Amniotic stem cell (primary cell): ENCODE measurements at regions not wholly inside any gene's neighbourhood (a gene's known extent, or its start where the extent isn't known, plus 50 kb on each side); places are given as distances from the start of the nearest gene placed in this dataset.
"Not testable (repeated sequence)": the region's sequence is repeated elsewhere in the genome, so short reads cannot be mapped to it uniquely, and the experiment has no call there.

Experiments used
- DNase-seq: peaks from one replicate; lab custom pipeline; 2025; lab: John Stamatoyannopoulos, UW

GRCh38 chr12:89289720-89290119, 62.6 kb downstream of the DUSP6 start:
- DNase-seq, result no peak

- DNase-seq, result no peak
Observed at GRCh38 chr12:89288959-89289358, 63.3 kb downstream of the DUSP6 start.

GRCh38 chr12:89286501-89286900, 65.8 kb downstream of the DUSP6 start:
- no peak for DNase-seq

DNA sequence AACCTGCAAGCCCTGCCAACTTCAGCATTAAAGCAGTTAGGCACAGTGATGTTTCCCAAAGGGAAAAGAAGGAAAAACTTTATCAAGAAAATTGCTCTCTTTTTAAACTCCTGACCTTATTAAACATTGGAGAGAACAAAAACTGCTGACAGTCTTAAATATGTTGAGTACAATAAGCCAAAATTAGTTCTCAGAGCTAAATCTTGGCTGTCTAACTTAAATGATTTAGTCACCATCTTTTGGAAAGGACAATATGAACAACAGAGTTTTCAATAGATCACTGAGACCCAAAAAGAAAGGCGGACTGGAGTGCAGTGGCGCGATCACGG, 70.8 kb downstream of the DUSP6 start:
- DNase-seq, result no peak

- no peak for DNase-seq
Observed at GRCh38 chr12:89280833-89281538, 71.3 kb downstream of the DUSP6 start.

DNA sequence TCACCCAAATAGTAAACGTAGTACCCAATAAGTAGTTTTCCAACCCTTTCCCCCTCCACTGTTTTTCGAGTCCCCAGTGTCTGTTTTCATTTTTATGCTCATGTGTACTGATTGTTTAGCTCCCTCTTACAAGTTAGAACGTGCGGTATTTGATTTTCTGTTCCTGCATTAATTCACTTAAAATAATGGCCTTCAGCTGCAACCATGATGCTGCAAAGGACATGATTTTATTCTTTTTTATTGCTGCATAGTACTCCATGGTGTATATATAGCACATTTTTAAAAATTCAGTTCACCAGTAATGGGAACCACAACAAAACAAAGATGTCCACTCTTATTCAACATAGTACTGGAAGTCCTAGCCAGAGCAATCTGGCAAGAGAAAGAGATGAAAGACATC, 72.8 kb downstream of the DUSP6 start:
- no peak for DNase-seq

DNA sequence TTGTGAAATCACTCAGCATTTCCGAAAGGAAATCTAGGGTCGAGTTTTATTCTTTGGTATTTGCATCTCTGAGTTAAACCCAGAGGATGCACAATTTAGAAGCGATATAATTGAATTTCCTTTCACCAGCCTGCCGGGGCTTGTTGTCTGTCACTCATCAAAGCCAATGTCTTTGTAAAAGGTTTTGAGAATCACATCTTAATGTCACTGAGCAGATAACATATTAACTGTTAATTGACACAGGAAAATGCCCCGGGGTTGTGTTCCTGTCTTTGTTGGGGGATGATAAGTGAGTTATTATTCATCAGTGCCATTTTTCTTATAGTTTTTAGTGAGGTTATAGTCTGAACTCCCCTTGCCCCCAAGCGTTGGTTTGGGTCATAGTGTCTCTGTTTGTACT, 73.4 kb downstream of the DUSP6 start:
- no peak for DNase-seq

DNA sequence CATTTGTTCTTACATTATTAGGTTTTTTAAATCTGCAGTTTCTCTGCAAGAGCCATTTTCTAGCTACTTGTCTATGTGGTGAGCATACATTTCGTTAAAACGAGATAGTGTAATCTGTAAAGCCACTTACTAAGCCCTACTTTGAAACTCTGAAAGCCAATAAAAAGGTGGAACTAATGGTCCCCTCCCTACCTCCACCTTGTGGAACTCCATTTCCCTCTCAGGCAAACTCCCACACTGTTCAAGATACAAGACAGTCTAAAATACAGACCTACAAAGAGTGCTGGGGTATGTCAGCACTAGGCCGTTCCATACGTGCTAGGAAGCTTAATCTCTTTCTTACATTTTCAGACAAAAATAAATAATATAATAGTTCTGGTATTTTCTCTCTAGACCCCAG, 74.1 kb downstream of the DUSP6 start:
- no peak for DNase-seq

- DNase-seq, result no peak
Observed at GRCh38 chr12:89276860-89277259, 75.4 kb downstream of the DUSP6 start.

DNA sequence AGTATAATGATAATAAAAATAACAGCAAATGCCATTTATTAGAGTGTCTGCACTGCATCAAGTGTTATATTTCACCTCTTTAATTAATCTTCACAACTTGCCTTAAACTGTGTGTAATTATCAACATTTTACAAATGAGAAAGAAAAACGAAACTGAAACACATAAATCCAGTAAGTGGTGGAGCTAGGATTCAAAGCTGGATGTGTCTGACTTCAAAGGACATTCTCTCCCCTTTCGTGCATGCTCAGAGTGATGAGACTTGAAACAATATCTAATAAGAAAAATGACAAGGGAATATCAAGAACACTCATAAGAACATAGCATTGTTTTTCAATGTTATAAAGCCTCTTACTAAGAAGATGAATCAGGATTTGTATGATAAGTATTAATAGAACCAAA, 78.8 kb downstream of the DUSP6 start:
- no peak for DNase-seq

DNA sequence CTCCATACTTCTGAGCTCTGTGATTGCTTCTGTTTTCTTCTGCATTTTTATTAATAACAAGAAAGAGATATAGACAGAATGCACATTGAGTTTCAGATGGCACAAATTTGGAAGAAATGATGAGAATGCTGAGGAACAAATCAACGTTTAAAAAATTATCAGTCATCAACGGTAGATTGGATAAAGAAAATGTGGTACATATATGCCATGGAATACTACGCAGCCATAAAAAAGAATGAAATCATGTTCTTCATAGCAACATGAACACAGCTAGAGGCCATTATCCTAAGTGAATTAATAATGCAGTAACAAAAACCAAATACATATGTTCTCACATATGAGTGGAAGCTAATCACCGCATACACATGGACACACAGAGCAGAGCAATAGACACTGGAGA, 81.8 kb downstream of the DUSP6 start:
- DNase-seq, result no peak

GRCh38 chr12:89269174-89269573, 83.1 kb downstream of the DUSP6 start:
- no peak for DNase-seq

GRCh38 chr12:89267404-89267803, 84.9 kb downstream of the DUSP6 start:
- no peak for DNase-seq

GRCh38 chr12:89266574-89267188, 85.6 kb downstream of the DUSP6 start:
- not testable (repeated sequence) for DNase-seq

GRCh38 chr12:89264837-89265236, 87.5 kb downstream of the DUSP6 start:
- DNase-seq, result no peak

DNA sequence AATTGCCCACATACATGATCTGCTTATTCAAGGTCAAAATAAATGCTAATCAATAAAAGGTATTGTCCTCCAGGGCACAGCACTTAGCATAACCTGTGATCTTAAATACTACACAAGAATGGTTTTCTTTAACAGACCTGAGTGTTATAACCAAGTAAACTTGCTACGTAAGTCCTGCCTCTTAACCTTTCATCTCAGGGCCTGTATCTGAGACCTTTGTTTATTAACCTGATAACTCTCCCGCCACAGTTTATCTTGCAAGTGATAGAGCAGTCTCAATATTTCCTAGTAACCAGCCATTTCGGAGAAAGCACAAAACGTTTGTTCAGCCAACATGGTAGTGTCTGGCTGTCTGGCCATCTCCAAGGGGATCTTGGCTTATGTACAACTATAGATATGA, 88.4 kb downstream of the DUSP6 start:
- no peak for DNase-seq

DNA sequence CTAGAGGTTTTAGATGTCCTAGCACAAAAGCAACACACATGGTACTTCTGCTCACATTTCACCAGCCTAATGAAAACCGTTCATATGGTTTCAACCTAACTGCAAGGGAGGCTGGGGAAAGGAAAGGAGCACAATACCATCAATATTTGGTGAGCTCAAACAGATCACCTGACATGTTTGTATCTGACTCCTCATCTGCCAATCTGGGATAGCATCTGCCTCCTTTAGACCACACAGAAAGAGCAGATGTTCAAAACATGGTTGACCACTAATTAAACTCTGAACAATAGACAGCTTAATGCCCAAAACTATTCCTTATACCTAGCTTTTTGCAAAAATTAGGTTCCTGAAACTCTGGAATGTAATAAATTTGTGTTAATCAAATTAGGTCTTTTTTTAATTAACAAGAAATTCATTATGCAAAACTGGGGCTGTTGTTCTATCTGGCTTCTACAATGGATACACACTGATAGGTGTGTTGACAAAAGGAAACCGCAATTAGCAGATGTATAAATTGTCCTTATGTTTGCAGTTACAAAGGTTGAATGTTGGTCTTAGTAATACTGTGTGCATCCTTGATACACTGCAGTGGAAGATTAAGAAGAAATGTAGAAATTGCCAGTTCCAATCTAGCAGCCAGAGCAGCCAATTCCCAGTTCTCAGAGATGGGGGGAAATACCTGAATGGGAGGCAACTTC, 89.3 kb downstream of the DUSP6 start:
- DNase-seq, result no peak

GRCh38 chr12:89261982-89262381, 90.3 kb downstream of the DUSP6 start:
- DNase-seq, result no peak

- DNase-seq, result no peak
Observed at GRCh38 chr12:89260841-89261637, 91.3 kb downstream of the DUSP6 start.

DNA sequence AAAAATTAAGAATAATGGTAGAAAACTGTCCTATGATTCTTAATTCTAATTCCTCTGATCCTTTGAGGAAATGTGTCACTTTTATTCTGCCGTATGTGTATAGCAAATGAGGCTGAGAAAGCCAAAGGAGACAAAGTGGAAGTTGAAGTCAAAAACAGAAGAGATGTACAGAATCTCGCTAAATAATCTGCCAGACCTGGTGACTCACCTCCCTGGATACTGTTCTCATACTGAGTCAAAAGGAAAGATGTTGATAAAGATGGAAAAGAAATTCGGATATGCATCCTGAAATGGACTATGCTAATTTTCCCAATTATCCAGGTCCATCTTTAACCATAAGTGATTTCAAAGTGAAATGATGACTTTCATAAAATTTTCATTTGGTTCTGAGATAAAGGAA, 92.5 kb downstream of the DUSP6 start:
- no peak for DNase-seq

DNA sequence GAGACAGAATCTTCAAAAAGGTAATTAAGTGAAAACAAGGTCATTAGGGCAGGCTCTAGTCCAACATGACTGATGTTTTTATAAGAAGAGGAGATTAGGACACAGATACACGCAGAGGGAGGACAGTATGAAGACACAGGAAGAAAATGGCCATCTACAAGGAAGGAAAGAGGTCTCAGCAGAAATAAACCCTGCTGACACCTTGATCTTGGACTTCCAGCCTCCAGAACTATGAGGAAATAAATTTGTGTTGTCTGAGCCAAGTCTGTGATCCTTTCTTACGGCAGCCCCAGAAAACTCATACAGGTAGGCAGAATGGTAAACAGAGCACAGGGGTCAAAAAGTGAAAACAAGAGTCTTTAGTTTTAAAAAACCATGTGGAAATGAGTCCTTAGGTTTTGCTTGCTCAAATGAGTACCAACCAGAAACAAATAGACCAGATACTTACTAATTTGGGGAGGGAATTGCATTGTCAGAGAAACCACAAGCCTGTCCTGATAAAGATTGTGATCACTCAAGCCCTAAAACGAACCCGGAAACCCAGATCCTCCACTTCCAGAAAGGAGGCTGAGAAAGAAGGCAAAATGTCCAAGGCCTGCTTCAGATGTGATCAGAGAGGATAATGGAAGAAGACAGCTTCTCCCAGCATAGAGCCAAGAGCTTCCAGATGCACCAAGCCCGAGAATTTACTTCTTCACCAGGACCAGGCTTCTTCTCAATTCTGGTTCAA, 93.9 kb downstream of the DUSP6 start:
- no peak for DNase-seq

GRCh38 chr12:89257340-89257739, 95.0 kb downstream of the DUSP6 start:
- DNase-seq, result no peak
